T-helper 2 cell treated with Interferon-gamma antibody and Interleukin-4, amounts not matched to agents 5 μg/mL and 100 μg/mL, for 36 hours (primary cell): ENCODE measurements at regions not wholly inside any gene's neighbourhood (a gene's known extent, or its start where the extent isn't known, plus 50 kb on each side); places are given as distances from the start of the nearest gene placed in this dataset.
"Not testable (repeated sequence)": the region's sequence is repeated elsewhere in the genome, so short reads cannot be mapped to it uniquely, and the experiment has no call there.

ENCODE experiments used
- DNase-seq: peaks from one replicate; pipeline ENCODE4 v3.0.0; 2021; ENCODE audit warnings: low spot score
- H3K27ac Mint-ChIP-seq: one replicate; pipeline ENCODE4 v1.8.0; 2021; ENCODE audit warnings: mild to moderate bottlenecking, mixed read lengths
- H3K27me3 Mint-ChIP-seq: one replicate; pipeline ENCODE4 v1.8.0; 2021; ENCODE audit warnings: low read depth, mixed read lengths
- H3K36me3 Mint-ChIP-seq: one replicate; pipeline ENCODE4 v1.8.0; 2021; ENCODE audit warnings: low read depth, mixed read lengths
- H3K4me1 Mint-ChIP-seq: one replicate; pipeline ENCODE4 v1.8.0; 2021; ENCODE audit warnings: low read depth, mixed read lengths
- H3K4me3 Mint-ChIP-seq: one replicate; pipeline ENCODE4 v1.8.0; 2022; ENCODE audit warnings: mild to moderate bottlenecking, moderate library complexity, mixed read lengths
- H3K9me3 Mint-ChIP-seq: one replicate; pipeline ENCODE4 v1.8.0; 2021; ENCODE audit warnings: mixed read lengths

- no peak for DNase-seq
- Mint-ChIP-seq H3K27me3 (no peaks in the 10 kb centered on the region), H3K9me3 (no peaks in the 10 kb centered on the region), H3K4me3 (no peak overlapping the region), H3K27ac (no peak overlapping the region), H3K4me1 (peaks cover 14% of the 10 kb centered on the region), H3K36me3 (peaks cover 41% of the 10 kb centered on the region)
These were observed 147.4 kb upstream of the FOXN3 start for GRCh38 chr14:89564286-89564957.

DNA sequence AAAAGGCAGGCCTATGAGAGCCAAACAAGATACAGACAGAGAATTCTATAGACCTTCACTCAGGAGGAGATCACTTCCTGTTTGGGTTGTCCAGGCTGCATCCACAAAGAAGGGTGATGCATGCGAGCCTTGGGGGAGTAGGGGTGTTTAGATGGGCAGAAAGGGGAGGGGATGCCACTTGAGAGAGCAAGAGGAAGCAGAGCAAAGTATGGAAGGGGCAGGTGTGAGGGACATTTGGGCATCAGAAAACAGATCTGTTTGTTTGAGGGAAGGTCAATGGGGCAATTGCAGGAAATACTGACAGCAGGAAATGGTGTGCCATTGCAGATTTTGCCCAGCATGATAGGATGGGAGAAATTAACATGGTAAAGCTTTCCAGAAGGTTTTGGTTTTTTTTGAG lies 146.4 kb upstream of the FOXN3 start:
- Mint-ChIP-seq H3K4me3 (no peak overlapping the region), H3K9me3 (no peaks in the 10 kb centered on the region), H3K27ac (peak overlapping the region; percentile 38), H3K27me3 (no peaks in the 10 kb centered on the region), H3K36me3 (peaks cover 43% of the 10 kb centered on the region), H3K4me1 (peaks cover 14% of the 10 kb centered on the region)
- no peak for DNase-seq

- Mint-ChIP-seq H3K4me1 (peaks cover 27% of the 10 kb centered on the region), H3K36me3 (peaks cover 36% of the 10 kb centered on the region), H3K9me3 (no peaks in the 10 kb centered on the region), H3K27me3 (no peaks in the 10 kb centered on the region), H3K27ac (no peak overlapping the region), H3K4me3 (no peak overlapping the region)
- no peak for DNase-seq
These were observed 134.9 kb upstream of the FOXN3 start for GRCh38 chr14:89551955-89552354.

DNA sequence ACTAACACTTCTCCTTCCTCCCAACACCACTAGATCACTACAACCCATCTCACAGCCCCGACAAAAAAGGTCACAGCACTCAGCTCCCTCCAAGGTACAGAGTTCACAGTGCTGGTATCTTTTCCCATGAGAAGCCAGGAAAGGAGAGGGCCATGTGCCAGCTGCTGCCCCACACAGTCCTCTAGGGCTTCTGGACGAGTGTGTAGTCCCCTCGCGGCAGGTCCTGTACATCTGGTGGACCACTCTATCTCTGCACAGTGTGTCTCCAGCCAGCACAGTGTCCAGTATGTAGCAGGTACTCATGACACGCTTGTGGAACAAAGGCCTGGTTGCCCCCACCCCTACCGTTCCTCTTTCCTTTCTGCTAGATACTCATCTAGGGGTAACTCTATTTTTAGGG lies 134.4 kb upstream of the FOXN3 start:
- Mint-ChIP-seq H3K36me3 (peaks cover 32% of the 10 kb centered on the region), H3K27ac (no peak overlapping the region), H3K27me3 (no peaks in the 10 kb centered on the region), H3K4me3 (no peak overlapping the region), H3K9me3 (no peaks in the 10 kb centered on the region), H3K4me1 (peaks cover 27% of the 10 kb centered on the region)
- no peak for DNase-seq

- Mint-ChIP-seq H3K36me3 (peaks cover 33% of the 10 kb centered on the region), H3K9me3 (no peaks in the 10 kb centered on the region), H3K27me3 (no peaks in the 10 kb centered on the region), H3K4me3 (no peak overlapping the region), H3K4me1 (peaks cover 27% of the 10 kb centered on the region), H3K27ac (no peak overlapping the region)
- no peak for DNase-seq
These were observed 133.8 kb upstream of the FOXN3 start for GRCh38 chr14:89550821-89551220.

DNA sequence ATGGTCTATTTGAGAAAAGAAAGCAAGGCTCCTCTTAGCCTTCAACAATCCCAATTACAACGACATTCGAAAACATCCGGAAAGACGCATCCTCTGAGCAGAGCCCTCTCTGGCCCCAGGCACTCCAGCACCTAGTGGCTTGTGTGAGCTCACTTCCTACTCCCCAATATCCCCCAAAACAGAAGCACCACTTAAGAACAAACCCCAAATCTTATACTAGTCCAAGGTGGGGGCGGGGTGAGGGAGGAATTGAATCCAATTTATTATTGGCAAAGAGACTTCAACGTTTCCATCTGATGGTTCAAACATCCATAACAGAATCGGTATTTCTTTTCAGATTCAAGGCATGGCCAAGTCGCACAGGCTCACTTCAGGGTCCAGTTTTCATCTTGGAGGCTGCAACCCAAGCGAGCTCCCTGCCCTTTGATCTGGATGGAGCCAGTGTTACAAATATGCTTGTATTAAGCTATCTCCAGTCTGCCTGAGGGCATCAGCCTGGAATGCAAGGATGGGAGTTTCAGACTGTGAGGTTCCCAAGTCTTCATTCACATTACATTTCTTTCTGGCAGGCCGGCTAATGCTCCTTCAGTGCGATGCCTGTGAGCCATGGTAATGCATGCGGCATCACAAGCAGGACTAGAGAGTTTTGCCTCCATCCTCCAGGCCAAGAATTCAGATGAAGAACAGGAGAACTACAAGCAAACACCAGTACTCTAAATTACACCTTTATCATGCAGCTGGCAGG lies 132.5 kb upstream of the FOXN3 start:
- no peak for DNase-seq
- no peaks in the 10 kb centered on the region for H3K9me3 Mint-ChIP-seq
- H3K27ac Mint-ChIP-seq, result no peak overlapping the region
- H3K4me3 Mint-ChIP-seq, result no peak overlapping the region
- peaks cover 31% of the 10 kb centered on the region for H3K36me3 Mint-ChIP-seq
- no peaks in the 10 kb centered on the region for H3K27me3 Mint-ChIP-seq
- peaks cover 19% of the 10 kb centered on the region for H3K4me1 Mint-ChIP-seq

GRCh38 chr14:89547047-89547446 lies 130.0 kb upstream of the FOXN3 start:
- H3K9me3 Mint-ChIP-seq, result not testable (repeated sequence)
- peaks cover 21% of the 10 kb centered on the region for H3K4me1 Mint-ChIP-seq

DNA sequence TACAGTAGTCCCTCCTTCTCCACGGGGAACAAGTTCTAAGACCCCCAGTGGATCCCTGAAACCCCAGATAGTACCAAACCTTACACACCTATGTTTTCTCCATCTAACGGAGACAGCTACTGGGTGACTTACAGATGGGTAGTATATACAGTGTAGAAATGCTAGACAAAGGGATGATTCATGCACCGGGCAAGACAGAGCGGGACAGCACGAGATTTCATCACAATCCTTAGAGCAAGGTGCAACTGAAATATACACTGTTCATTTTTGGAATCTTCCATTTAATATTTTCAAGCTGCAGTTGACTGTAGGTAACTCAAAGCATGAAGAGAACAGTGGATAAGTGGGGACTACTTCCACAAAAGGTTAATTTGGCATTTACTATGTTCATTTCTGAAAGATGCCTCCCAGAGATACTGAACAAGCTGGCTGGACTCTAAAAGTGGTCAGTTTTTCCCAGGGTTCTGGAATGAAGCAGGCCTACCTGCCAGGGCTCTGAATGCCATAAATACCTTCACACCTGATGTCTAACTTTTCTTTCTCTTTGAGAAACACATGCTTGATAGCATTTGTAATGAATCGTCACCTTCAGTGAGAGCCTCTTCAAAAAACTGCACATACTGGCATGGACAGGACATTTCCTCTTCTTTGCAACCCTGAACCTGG lies 127.7 kb upstream of the FOXN3 start:
- no peaks in the 10 kb centered on the region for H3K27me3 Mint-ChIP-seq
- DNase-seq, result no peak
- no peaks in the 10 kb centered on the region for H3K9me3 Mint-ChIP-seq
- H3K27ac Mint-ChIP-seq, result no peak overlapping the region
- peaks cover 18% of the 10 kb centered on the region for H3K36me3 Mint-ChIP-seq
- no peak overlapping the region for H3K4me3 Mint-ChIP-seq
- H3K4me1 Mint-ChIP-seq, result peaks cover 16% of the 10 kb centered on the region

More at GRCh38 chr14:89547047-89547446, 130.0 kb upstream of the FOXN3 start:
- not testable (repeated sequence) for H3K27me3 Mint-ChIP-seq, H3K27ac Mint-ChIP-seq, DNase-seq, H3K4me3 Mint-ChIP-seq
- peaks cover 24% of the 10 kb centered on the region for H3K36me3 Mint-ChIP-seq

- H3K9me3 Mint-ChIP-seq, result no peaks in the 10 kb centered on the region
- peaks cover 19% of the 10 kb centered on the region for H3K4me1 Mint-ChIP-seq
These were observed 126.4 kb upstream of the FOXN3 start for GRCh38 chr14:89543425-89543790.

DNA sequence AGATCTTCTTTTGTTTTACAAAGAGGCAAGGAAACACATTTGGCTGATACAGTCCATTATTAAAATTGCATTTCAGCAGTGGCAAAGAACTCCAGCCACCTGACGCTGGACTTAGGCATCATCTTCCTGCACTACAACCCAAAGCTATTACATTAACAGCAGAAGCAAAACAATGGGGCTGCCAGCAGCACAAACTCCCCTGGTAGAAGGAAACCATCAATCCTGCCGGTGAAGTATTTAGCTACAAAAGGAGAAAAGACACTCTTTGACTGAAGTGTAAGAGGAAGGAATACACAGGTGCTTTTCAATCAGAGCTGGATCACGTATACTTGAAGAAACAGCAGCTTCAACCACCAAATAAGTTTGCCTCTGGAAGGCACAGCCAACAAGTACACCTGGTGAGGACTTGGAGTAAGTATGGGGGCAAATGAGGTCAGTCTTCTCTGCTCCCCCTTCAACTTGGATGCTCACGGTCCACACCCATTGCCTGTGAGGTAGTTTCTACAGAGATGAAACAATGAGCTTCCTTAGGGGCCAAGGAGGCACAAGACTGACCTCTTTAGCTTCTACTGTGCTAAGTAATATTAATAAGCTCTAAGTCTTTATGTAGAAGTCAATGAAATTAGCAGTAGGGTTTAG lies 125.9 kb upstream of the FOXN3 start:
- H3K27ac Mint-ChIP-seq, result no peak overlapping the region
- no peak for DNase-seq

More at GRCh38 chr14:89543425-89543790, 126.4 kb upstream of the FOXN3 start:
- no peaks in the 10 kb centered on the region for H3K27me3 Mint-ChIP-seq
- H3K27ac Mint-ChIP-seq, result no peak overlapping the region
- peaks cover 17% of the 10 kb centered on the region for H3K36me3 Mint-ChIP-seq
- DNase-seq, result no peak
- no peak overlapping the region for H3K4me3 Mint-ChIP-seq

DNA sequence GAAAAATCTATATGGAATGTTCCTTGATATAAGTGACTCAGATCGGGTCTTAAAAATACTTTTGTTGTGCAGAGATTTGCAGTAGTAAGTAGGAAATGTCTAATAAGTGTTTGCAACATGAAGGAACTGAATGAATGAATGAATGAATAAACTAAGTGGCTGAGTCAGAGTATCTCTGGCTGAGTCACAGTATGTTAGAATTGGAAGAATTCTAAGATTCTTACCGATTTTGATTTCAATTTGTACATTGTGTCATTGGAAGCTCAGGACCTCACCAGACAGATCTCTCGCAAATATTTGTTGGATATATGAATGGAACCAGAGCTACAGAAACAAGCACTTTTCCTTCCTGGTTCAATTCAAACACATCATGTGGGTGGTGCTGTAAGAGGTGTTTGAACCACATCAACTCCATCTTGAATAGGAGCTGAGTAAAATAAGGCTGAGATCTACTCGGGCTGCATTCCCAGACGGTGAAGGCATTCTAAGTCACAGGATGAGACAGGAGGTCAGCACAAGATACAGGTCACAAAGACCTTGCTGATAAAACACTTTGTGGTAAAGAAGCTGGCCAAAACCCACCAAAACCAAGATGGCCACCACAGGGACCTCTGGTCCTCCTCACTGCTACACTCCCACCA lies 123.9 kb upstream of the FOXN3 start:
- H3K4me1 Mint-ChIP-seq, result peaks cover 16% of the 10 kb centered on the region
- H3K27ac Mint-ChIP-seq, result no peak overlapping the region
- no peaks in the 10 kb centered on the region for H3K27me3 Mint-ChIP-seq
- H3K4me3 Mint-ChIP-seq, result no peak overlapping the region
- peaks cover 24% of the 10 kb centered on the region for H3K36me3 Mint-ChIP-seq
- H3K9me3 Mint-ChIP-seq, result no peaks in the 10 kb centered on the region
- DNase-seq, result no peak

More for the DNA sequence above, 125.9 kb upstream of the FOXN3 start:
- Mint-ChIP-seq H3K4me3 (no peak overlapping the region), H3K4me1 (peaks cover 16% of the 10 kb centered on the region), H3K27me3 (no peaks in the 10 kb centered on the region), H3K36me3 (peaks cover 15% of the 10 kb centered on the region), H3K9me3 (no peaks in the 10 kb centered on the region)

DNA sequence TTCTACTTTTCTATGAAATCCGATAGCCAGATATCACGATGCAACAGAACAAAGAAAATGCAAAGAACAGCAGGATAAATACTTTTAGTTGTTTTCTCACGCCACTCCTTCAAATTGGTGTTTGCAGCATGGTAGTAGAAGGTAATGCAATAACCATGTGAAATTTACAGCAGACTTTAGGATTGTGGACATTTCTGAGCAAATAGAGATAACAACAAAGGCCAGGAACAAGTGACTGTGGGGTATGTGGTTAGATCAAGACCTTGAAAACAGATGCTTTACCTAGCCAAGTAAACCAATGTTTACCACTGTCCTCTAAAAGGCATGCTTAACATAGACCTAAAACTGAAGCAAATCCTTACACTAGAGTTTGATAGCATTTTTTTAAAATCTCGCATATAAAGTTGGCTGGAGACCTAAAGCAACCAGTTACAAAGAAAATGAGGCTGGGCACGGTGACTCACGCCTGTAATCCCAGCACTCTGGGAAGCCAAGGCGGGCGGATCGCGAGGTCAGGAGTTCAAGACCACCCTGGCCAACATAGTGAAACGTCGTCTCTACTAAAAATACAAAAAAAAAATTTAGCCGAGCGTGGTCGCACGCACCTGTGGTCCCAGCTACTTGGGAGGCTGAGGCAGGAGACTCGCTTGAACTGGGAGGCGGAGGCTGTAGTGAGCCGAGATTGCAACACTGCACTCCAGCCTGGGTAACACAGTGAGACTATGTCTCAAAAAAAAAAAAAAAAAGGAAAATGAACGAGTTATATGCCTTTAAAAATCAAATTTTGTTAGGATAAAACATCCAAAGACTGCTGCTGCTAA lies 123.2 kb upstream of the FOXN3 start:
- no peak overlapping the region for H3K27ac Mint-ChIP-seq
- H3K27me3 Mint-ChIP-seq, result no peaks in the 10 kb centered on the region
- DNase-seq, result no peak
- H3K4me1 Mint-ChIP-seq, result peaks cover 16% of the 10 kb centered on the region
- no peaks in the 10 kb centered on the region for H3K9me3 Mint-ChIP-seq
- no peak overlapping the region for H3K4me3 Mint-ChIP-seq
- H3K36me3 Mint-ChIP-seq, result peaks cover 24% of the 10 kb centered on the region

DNA sequence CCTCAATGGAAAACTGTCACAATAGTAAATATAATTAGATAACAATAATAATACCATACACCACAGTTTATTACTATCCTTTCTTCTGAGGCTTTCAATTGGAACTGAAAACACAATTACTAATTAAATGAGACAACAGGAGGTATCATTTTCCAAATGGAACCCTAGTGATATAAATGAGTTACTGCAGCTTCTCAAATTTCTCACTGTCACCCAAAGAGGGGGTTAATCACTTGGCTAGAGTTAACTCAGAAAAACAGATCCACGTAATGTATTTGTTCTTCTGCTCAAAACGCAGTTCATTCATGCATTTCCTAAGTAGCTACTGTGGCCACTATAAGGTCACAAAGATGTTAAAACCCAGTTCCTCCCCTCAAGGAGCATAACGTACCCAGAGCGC lies 120.9 kb upstream of the FOXN3 start:
- H3K27me3 Mint-ChIP-seq, result no peaks in the 10 kb centered on the region
- H3K27ac Mint-ChIP-seq, result no peak overlapping the region
- no peak for DNase-seq
- H3K4me1 Mint-ChIP-seq, result peaks cover 13% of the 10 kb centered on the region
- H3K4me3 Mint-ChIP-seq, result no peak overlapping the region
- peaks cover 30% of the 10 kb centered on the region for H3K36me3 Mint-ChIP-seq
- no peaks in the 10 kb centered on the region for H3K9me3 Mint-ChIP-seq
